ENCODE measurements at regions not wholly inside any gene's neighbourhood (a gene's known extent, or its start where the extent isn't known, plus 50 kb on each side); places are given as distances from the start of the nearest gene placed in this dataset.
"Not testable (repeated sequence)": the region's sequence is repeated elsewhere in the genome, so short reads cannot be mapped to it uniquely, and the experiment has no call there.

DNA sequence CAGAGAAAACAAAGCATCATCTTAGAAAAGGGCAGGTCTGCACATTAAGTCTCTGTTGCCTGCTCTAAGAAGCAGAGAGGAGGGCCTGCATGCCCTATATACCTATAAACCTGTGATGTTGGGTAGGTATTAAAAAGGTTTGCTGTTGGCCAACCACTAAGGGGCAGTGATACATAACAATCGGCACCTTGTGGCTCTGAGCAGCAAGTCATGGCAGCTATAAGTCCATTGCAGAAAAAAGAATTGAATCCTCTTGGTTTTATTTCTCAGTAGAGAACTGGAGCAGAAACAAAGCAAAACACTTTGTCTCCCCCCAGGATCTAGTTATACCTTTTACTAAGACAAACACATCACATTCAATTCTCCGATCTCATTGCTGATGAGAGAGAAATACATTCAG lies 1364.4 kb downstream of the STIM2 start:
- no peak for DNase-seq (ENCODE audit: low read depth)

GRCh38 chr4:28225689-28226353 lies 1365.2 kb downstream of the STIM2 start:
- DNase-seq (ENCODE audit: low read depth): no peak

- DNase-seq (ENCODE audit: low read depth): no peak
Measured at GRCh38 chr4:28226962-28227361, 1366.3 kb downstream of the STIM2 start.

DNA sequence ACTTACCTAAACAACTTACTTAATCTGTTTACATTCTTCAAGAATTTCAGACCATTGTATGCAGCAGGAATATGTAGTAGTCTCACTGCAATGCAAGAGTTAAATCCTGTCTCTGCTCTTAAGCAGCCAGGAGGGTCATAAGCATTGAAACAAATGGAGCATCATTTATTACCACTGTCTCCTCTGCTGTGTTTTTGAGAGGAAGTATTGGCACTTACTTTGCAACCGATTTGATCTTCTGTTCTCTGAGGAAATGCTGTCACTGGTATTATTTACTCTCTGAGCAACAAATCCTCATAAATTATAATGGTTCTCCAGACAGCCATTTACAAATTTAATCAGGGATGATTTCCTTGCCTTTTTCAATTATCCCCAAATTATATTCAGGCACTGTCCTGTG lies 1367.1 kb downstream of the STIM2 start:
- DNase-seq (ENCODE audit: low read depth): no peak

DNA sequence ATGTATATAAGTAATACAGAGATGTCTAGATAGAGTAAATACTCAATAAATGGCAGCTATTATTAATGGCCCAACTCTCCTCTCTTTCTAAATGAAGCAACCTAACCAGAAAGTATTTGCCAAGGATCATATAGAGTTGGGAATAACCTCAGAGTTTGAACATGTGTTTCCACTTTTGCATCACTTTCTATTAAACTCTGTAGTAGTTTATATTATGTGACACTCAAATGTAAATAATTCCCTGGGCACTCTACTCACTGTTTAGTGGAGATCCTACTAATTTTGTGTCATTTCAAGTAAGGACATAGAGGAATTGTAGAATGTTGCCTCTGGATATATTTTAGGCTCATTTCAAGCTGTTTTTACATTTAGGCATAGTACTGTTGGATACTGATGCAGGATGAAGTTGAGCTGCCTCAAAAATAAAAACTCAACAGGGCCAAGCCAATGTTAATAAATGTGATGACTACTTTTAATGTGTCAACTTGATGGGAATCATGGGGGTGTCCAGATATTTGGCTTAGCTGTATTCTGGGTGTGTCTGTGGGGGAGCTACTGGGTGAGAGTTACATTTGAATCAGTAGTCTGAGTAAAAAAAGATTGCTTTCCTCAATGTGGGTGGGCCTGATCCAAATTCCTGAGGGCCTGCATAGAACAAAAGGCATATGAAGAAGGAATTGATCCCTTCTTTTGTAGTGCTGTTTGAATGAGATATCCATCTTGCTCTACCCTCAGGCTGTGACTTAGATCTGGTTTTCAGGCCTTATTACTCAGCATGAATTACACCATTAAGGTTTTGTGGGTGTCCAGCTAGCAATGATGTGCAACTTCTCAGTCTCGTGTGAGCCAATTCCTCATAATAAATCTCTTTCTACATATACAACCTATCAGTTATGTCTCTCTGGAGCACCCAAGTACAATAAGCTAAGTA lies 1368.2 kb downstream of the STIM2 start:
- no peak for DNase-seq (ENCODE audit: low read depth)

DNA sequence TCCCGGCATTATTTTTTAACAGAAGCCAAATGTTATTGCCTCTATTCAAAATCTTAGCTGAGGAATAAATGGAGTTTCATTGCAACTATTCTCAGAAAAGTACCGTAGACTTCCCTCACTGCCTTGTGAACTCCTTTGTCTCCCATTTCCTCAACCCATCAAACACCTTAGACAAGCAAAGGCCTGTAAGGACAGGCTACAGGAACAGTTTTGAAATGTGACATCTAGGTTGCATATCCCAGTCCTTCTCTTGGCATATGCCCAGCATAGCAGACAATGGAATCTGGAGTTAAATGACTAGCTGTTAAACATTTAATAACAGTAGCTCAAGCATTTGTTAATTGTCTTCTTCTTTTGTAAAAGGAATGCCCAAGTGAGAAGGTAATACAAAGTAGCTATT lies 1371.7 kb downstream of the STIM2 start:
- DNase-seq (ENCODE audit: low read depth): no peak

GRCh38 chr4:28232951-28233350 lies 1372.3 kb downstream of the STIM2 start:
- no peak for DNase-seq (ENCODE audit: low read depth)

DNA sequence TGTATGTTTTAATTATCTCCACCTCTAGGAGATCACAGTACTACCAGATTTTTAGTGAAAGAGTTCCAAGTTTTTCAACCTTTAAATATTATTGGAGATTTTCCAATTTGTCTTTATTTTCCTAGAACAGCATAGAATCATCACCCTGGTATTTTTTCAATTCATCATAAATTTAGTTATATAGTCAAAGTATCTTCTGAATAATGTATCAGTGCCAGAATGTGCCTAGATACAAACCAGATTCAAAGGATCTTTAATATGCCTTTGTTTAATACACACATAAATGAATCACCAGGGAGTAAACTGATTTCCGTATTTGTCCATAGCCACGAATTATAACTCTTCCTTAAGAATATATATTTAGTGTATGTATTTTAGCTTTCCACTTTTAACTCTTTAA lies 1373.1 kb downstream of the STIM2 start:
- no peak for DNase-seq (ENCODE audit: low read depth)

DNA sequence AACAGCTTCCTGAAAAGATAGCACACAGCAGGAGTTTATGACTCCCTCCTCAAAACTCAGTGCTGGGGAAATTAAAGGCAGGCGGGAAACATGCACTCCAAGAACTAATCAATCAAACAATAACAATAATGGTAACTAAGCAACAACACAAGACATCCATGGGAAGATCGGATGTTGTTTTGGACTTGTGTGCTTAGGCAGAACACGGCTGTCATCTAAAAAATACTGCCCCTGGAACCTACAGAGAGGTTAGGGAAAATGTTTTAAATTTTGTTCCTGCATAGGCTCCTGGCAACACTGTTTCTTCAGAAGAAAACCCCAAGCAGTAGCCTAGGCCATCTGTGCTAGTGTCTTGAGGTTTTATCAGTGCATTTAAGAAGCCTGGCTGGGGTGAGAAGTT lies 1378.2 kb downstream of the STIM2 start:
- DNase-seq (ENCODE audit: low read depth): no peak

- DNase-seq (ENCODE audit: low read depth): no peak
Measured at GRCh38 chr4:28241021-28241420, 1380.4 kb downstream of the STIM2 start.

GRCh38 chr4:28247805-28248204 lies 1387.2 kb downstream of the STIM2 start:
- no peak for DNase-seq (ENCODE audit: low read depth)

- DNase-seq (ENCODE audit: low read depth): no peak
Measured at GRCh38 chr4:28248269-28248668, 1387.6 kb downstream of the STIM2 start.

DNA sequence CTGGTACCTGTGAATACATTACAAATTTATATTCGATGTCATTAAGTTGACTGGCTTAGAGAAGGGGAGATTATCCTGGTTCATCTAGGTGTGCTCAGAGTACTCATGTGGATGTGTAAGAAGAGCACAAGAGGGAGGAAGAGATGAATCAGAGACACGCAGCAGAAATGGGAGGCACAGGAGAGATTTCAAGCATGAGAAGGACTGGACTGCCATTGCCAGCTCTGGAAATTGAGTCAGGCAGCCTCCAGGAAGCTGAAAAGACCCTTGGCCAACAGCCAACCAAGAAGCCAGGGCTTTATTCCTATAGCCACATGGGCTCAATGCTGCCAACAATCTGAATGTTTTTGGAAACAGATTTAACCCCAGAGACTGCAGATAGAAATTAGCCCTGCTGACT lies 1390.0 kb downstream of the STIM2 start:
- no peak for DNase-seq (ENCODE audit: low read depth)

- no peak for DNase-seq (ENCODE audit: low read depth)
Measured at GRCh38 chr4:28251831-28252230, 1391.2 kb downstream of the STIM2 start.

DNA sequence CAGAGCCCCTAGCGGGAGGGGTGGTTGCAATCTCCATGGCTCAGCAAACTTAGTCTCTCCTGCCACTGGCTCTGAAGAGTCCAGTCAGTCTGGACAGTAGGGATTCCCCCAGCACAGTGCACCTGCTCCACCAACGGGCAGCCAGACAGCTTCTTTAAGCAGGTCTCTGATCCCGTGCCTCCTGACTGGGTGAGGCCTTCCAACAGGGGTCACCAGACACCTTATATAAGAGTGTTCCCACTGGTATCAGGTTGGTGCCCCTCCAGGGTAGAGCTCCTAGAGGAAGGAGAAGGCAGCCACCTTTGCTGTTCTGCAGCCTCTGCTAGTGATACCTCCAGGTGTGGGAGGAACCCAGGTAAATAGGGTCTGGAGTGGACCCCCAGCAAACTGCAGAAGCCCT lies 1393.4 kb downstream of the STIM2 start:
- DNase-seq (ENCODE audit: low read depth): no peak

- no peak for DNase-seq (ENCODE audit: low read depth)
Measured at GRCh38 chr4:28256295-28256694, 1395.7 kb downstream of the STIM2 start.

- DNase-seq (ENCODE audit: low read depth): no peak
Measured at GRCh38 chr4:28259951-28260350, 1399.3 kb downstream of the STIM2 start.

DNA sequence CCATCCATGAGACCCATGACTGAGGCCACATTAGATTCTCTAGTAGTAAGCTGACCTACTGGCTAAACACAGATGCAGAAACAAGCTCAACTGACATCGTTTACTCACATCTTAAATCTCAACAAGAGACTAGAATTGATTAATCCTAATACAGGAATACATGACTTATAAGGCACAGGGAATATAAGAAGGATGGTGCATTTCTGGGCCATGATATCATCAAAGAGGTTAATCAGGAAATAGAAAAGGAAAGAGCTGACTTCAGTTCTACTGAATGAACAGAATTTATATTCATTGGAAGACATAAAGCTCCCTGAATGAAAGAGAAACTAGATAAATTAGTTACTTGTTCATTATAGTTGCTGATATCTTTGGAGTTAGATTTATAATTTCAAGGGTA lies 1406.5 kb downstream of the STIM2 start:
- DNase-seq (ENCODE audit: low read depth): no peak

DNA sequence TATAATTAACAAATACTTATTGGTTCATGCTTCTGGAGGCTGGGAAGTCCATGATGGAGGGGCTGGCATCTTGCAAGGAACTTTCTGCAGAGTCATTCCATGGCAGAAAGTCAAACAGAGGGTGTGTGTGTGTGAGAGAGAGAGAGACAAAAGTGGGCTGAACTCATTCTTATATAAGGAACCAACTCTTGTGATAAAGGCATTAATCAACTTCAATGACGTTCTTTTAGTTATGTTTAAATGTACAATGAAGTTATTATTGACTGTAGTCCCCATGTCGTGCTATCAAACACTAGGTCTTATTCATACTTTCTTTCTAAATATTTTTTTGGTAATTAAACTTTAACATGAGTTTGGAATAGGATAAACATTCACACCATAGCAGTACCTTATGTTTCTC lies 1408.8 kb downstream of the STIM2 start:
- no peak for DNase-seq (ENCODE audit: low read depth)

DNA sequence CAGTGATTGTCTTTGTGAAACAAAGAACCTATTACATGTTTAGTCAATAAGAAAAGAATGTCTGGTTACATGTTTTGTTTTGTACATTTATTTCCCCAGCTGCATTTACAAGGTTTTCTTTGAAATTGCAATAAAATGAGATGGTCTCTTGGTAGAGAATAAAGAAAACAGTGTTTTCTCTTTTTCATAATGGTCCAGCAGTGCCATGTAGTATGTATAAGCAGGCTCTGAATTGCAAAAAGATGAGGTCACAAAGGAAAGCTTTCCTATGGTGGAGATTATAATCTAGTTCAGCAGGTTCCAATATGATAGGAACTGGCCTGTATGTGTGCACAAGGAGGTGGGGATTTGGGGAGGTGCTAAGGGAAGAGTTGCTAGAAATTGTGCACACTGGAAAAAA lies 1417.3 kb downstream of the STIM2 start:
- no peak for DNase-seq (ENCODE audit: low read depth)

DNA sequence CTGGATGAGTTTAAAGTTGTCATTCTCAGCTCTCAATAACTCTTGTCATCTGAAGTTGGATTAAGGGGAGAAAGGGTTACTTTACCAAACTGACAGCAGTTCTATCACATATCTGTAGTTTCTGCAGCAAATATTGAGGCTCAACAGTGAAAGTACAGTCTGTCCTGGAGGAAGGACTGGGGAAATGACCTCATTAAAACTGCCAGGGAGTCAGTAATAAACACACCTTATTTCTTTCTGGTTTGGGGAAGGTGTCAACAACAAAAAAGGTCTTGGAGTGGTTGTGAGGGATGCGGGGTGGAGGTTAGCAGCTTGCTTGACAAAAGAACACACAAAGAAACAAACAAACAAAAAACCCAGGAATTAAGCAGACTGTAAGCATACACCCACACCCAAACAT lies 1418.0 kb downstream of the STIM2 start:
- DNase-seq (ENCODE audit: low read depth): no peak

GRCh38 chr4:28279249-28279648 lies 1418.6 kb downstream of the STIM2 start:
- no peak for DNase-seq (ENCODE audit: low read depth)

GRCh38 chr4:28286266-28286665 lies 1425.6 kb downstream of the STIM2 start:
- DNase-seq (ENCODE audit: low read depth): not testable (repeated sequence)

DNA sequence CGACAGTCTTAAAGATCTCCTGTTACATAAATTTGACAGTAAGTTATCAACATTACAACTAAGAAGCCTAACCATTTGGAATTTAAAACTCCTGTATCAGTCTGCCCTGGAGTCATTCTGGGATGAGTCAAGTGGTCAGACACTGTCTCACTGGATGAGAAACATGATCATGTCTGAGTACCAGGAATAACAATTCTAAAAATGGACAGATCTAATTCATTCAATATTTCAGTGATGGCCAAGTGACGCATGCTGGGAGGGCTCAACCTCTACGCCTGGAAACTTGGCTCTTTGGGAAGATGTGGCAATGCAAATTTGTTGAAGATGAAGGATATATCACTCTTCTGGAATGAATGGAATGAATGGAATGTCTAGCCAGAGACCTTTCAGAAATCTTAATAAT lies 1427.2 kb downstream of the STIM2 start:
- DNase-seq (ENCODE audit: low read depth): peak; percentile 97

All from HS-27A (cell line).